GM18909 (cell line): ENCODE measurements at regions not wholly inside any gene's neighbourhood (a gene's known extent, or its start where the extent isn't known, plus 50 kb on each side); places are given as distances from the start of the nearest gene placed in this dataset.

Experiments used
- ATAC-seq: cut with Tn5 transposase; IDR thresholded peaks from one replicate; pipeline ENCODE4 v1.9.1; 2021; ENCODE audit warnings: mild to moderate bottlenecking; ENCODE audit not compliant: unreplicated experiment, poor library complexity

GRCh38 chr4:181345931-181346330, 897.3 kb upstream of the TENM3 start:
- ATAC-seq, result no peak

- no peak for ATAC-seq
Observed at GRCh38 chr4:181350615-181351415, 892.4 kb upstream of the TENM3 start.

GRCh38 chr4:181364504-181364903, 878.7 kb upstream of the TENM3 start:
- no peak for ATAC-seq

GRCh38 chr4:181365671-181366070, 877.5 kb upstream of the TENM3 start:
- ATAC-seq, result no peak

GRCh38 chr4:181372014-181372413, 871.2 kb upstream of the TENM3 start:
- ATAC-seq, result no peak

GRCh38 chr4:181376058-181376457, 867.1 kb upstream of the TENM3 start:
- ATAC-seq, result no peak

GRCh38 chr4:181388061-181388460, 855.1 kb upstream of the TENM3 start:
- no peak for ATAC-seq

- ATAC-seq, result no peak
Observed at GRCh38 chr4:181416966-181417365, 826.2 kb upstream of the TENM3 start.

GRCh38 chr4:181418496-181418895, 824.7 kb upstream of the TENM3 start:
- ATAC-seq, result no peak

GRCh38 chr4:181420950-181421349, 822.3 kb upstream of the TENM3 start:
- no peak for ATAC-seq

GRCh38 chr4:181424362-181425016, 818.7 kb upstream of the TENM3 start:
- no peak for ATAC-seq

- ATAC-seq, result no peak
Observed at GRCh38 chr4:181427076-181427475, 816.1 kb upstream of the TENM3 start.

GRCh38 chr4:181431006-181431405, 812.2 kb upstream of the TENM3 start:
- no peak for ATAC-seq

- no peak for ATAC-seq
Observed at GRCh38 chr4:181431661-181432060, 811.5 kb upstream of the TENM3 start.

GRCh38 chr4:181432335-181432734, 810.9 kb upstream of the TENM3 start:
- no peak for ATAC-seq

GRCh38 chr4:181437895-181438294, 805.3 kb upstream of the TENM3 start:
- no peak for ATAC-seq

- no peak for ATAC-seq
Observed at GRCh38 chr4:181438641-181439040, 804.6 kb upstream of the TENM3 start.

GRCh38 chr4:181443021-181443420, 800.2 kb upstream of the TENM3 start:
- no peak for ATAC-seq

- no peak for ATAC-seq
Observed at GRCh38 chr4:181465826-181466225, 777.4 kb upstream of the TENM3 start.

- ATAC-seq, result no peak
Observed at GRCh38 chr4:181468451-181468850, 774.8 kb upstream of the TENM3 start.

GRCh38 chr4:181470306-181470705, 772.9 kb upstream of the TENM3 start:
- ATAC-seq, result no peak

GRCh38 chr4:181475359-181475758, 767.8 kb upstream of the TENM3 start:
- ATAC-seq, result no peak
